ENCODE measurements at regions not wholly inside any gene's neighbourhood (a gene's known extent, or its start where the extent isn't known, plus 50 kb on each side); places are given as distances from the start of the nearest gene placed in this dataset.
"Not testable (repeated sequence)": the region's sequence is repeated elsewhere in the genome, so short reads cannot be mapped to it uniquely, and the experiment has no call there.

- Mint-ChIP-seq H3K36me3 (no peaks in the 10 kb centered on the region), H3K9me3 (peaks cover 0 to 5% (median 0%) of the 10 kb centered on the region in 9 donors), H3K4me1 (no peaks in the 10 kb centered on the region), H3K27me3 (no peaks in the 10 kb centered on the region), H3K4me3 (no peak overlapping the region), H3K27ac (no peak overlapping the region)
- POLR2A ChIA-PET: no interaction called here
- ATAC-seq: no peak
- DNase-seq: no peak
Measured at GRCh38 chr3:168678730-168679129, 583.0 kb upstream of the GOLIM4 start.

- Mint-ChIP-seq H3K9me3 (peaks cover 0 to 2% (median 0%) of the 10 kb centered on the region in 9 donors), H3K4me1 (no peaks in the 10 kb centered on the region), H3K36me3 (no peaks in the 10 kb centered on the region), H3K27ac (no peak overlapping the region), H3K4me3 (no peak overlapping the region), H3K27me3 (no peaks in the 10 kb centered on the region)
- no peak for DNase-seq
- ATAC-seq: no peak
- POLR2A ChIA-PET: no interaction called here
Measured at GRCh38 chr3:168671091-168671490, 575.4 kb upstream of the GOLIM4 start.

GRCh38 chr3:168660879-168661657, 565.3 kb upstream of the GOLIM4 start:
- H3K36me3 Mint-ChIP-seq, H3K4me1 Mint-ChIP-seq, DNase-seq, H3K4me3 Mint-ChIP-seq, ATAC-seq, H3K27ac Mint-ChIP-seq, H3K27me3 Mint-ChIP-seq, H3K9me3 Mint-ChIP-seq, POLR2A ChIA-PET: not testable (repeated sequence)

- no peak overlapping the region for H3K27ac Mint-ChIP-seq
- H3K4me1 Mint-ChIP-seq: no peaks in the 10 kb centered on the region
- H3K27me3 Mint-ChIP-seq: no peaks in the 10 kb centered on the region
- DNase-seq (no peak), ATAC-seq (no peak)
- peaks cover 0 to 6% (median 0%) of the 10 kb centered on the region in 9 donors for H3K9me3 Mint-ChIP-seq
- H3K4me3 Mint-ChIP-seq: no peak overlapping the region
- H3K36me3 Mint-ChIP-seq: no peaks in the 10 kb centered on the region
- POLR2A ChIA-PET: no interaction called here
Measured at GRCh38 chr3:168659015-168659414, 563.3 kb upstream of the GOLIM4 start.

GRCh38 chr3:168655611-168656010, 559.9 kb upstream of the GOLIM4 start:
- Mint-ChIP-seq H3K27ac (no peak overlapping the region), H3K27me3 (no peaks in the 10 kb centered on the region), H3K9me3 (peaks cover 0 to 6% (median 0%) of the 10 kb centered on the region in 9 donors), H3K36me3 (no peaks in the 10 kb centered on the region), H3K4me1 (no peaks in the 10 kb centered on the region), H3K4me3 (no peak overlapping the region)
- POLR2A ChIA-PET: no interaction called here
- no peak for DNase-seq
- no peak for ATAC-seq

GRCh38 chr3:168654700-168655099, 559.0 kb upstream of the GOLIM4 start:
- Mint-ChIP-seq H3K27me3 (no peaks in the 10 kb centered on the region), H3K4me1 (no peaks in the 10 kb centered on the region), H3K4me3 (no peak overlapping the region), H3K27ac (no peak overlapping the region), H3K36me3 (no peaks in the 10 kb centered on the region), H3K9me3 (peaks cover 0 to 6% (median 0%) of the 10 kb centered on the region in 9 donors)
- POLR2A ChIA-PET: no interaction called here
- DNase-seq (no peak), ATAC-seq (no peak)

- POLR2A ChIA-PET: no interaction called here
- DNase-seq (no peak), ATAC-seq (no peak)
- peaks cover 0 to 5% (median 0%) of the 10 kb centered on the region in 9 donors for H3K9me3 Mint-ChIP-seq
- no peaks in the 10 kb centered on the region for H3K4me1 Mint-ChIP-seq
- H3K27me3 Mint-ChIP-seq: no peaks in the 10 kb centered on the region
- no peak overlapping the region for H3K27ac Mint-ChIP-seq
- H3K36me3 Mint-ChIP-seq: no peaks in the 10 kb centered on the region
- H3K4me3 Mint-ChIP-seq: no peak overlapping the region
Measured at GRCh38 chr3:168653255-168653654, 557.5 kb upstream of the GOLIM4 start.

GRCh38 chr3:168648321-168648720, 552.6 kb upstream of the GOLIM4 start:
- Mint-ChIP-seq H3K27me3 (no peaks in the 10 kb centered on the region), H3K36me3 (no peaks in the 10 kb centered on the region), H3K9me3 (peaks cover 0 to 8% (median 0%) of the 10 kb centered on the region in 9 donors), H3K4me3 (no peak overlapping the region), H3K27ac (no peak overlapping the region), H3K4me1 (no peaks in the 10 kb centered on the region)
- DNase-seq (no peak), ATAC-seq (no peak)
- POLR2A ChIA-PET: no interaction called here

- Mint-ChIP-seq H3K36me3 (no peaks in the 10 kb centered on the region), H3K4me1 (no peaks in the 10 kb centered on the region), H3K9me3 (peaks cover 0 to 8% (median 0%) of the 10 kb centered on the region in 9 donors), H3K27me3 (no peaks in the 10 kb centered on the region), H3K4me3 (no peak overlapping the region), H3K27ac (no peak overlapping the region)
- ATAC-seq (no peak), DNase-seq (no peak)
- POLR2A ChIA-PET: no interaction called here
Measured at GRCh38 chr3:168647582-168647981, 551.9 kb upstream of the GOLIM4 start.

- peaks cover 0 to 8% (median 0%) of the 10 kb centered on the region in 9 donors for H3K9me3 Mint-ChIP-seq
- DNase-seq (no peak), ATAC-seq (no peak)
- no peak overlapping the region for H3K27ac Mint-ChIP-seq
- no peaks in the 10 kb centered on the region for H3K4me1 Mint-ChIP-seq
- H3K36me3 Mint-ChIP-seq: no peaks in the 10 kb centered on the region
- H3K4me3 Mint-ChIP-seq: no peak overlapping the region
- no peaks in the 10 kb centered on the region for H3K27me3 Mint-ChIP-seq
- POLR2A ChIA-PET: no interaction called here
Measured at GRCh38 chr3:168645180-168645579, 549.5 kb upstream of the GOLIM4 start.

- Mint-ChIP-seq H3K4me3 (no peak overlapping the region), H3K36me3 (no peaks in the 10 kb centered on the region), H3K27me3 (peaks cover 0 to 2% (median 0%) of the 10 kb centered on the region in 5 donors), H3K4me1 (no peaks in the 10 kb centered on the region), H3K27ac (no peak overlapping the region), H3K9me3 (peaks cover 0 to 3% (median 0%) of the 10 kb centered on the region in 9 donors)
- POLR2A ChIA-PET: no interaction called here
- ATAC-seq (no peak), DNase-seq (no peak)
Measured at GRCh38 chr3:168628549-168628948, 532.8 kb upstream of the GOLIM4 start.

- peaks cover 0 to 2% (median 0%) of the 10 kb centered on the region in 9 donors for H3K9me3 Mint-ChIP-seq
- DNase-seq (no peak), ATAC-seq (no peak)
- POLR2A ChIA-PET: no interaction called here
- H3K27me3 Mint-ChIP-seq: peaks cover 0 to 2% (median 0%) of the 10 kb centered on the region in 5 donors
- no peak overlapping the region for H3K27ac Mint-ChIP-seq
- H3K36me3 Mint-ChIP-seq: no peaks in the 10 kb centered on the region
- H3K4me1 Mint-ChIP-seq: no peaks in the 10 kb centered on the region
- H3K4me3 Mint-ChIP-seq: no peak overlapping the region
Measured at GRCh38 chr3:168625477-168625876, 529.8 kb upstream of the GOLIM4 start.

GRCh38 chr3:168624892-168625448, 529.2 kb upstream of the GOLIM4 start:
- no peaks in the 10 kb centered on the region for H3K4me1 Mint-ChIP-seq
- peaks cover 0 to 2% (median 0%) of the 10 kb centered on the region in 5 donors for H3K27me3 Mint-ChIP-seq
- H3K27ac Mint-ChIP-seq: no peak overlapping the region
- DNase-seq: no peak
- no peak for ATAC-seq
- no peaks in the 10 kb centered on the region for H3K36me3 Mint-ChIP-seq
- H3K4me3 Mint-ChIP-seq: no peak overlapping the region
- POLR2A ChIA-PET: no interaction called here
- H3K9me3 Mint-ChIP-seq: peaks cover 0 to 2% (median 0%) of the 10 kb centered on the region in 9 donors

- ATAC-seq: no peak
- Mint-ChIP-seq H3K27ac (no peak overlapping the region), H3K36me3 (no peaks in the 10 kb centered on the region), H3K9me3 (peaks cover 0 to 2% (median 0%) of the 10 kb centered on the region in 9 donors), H3K27me3 (peaks cover 0 to 2% (median 0%) of the 10 kb centered on the region in 5 donors), H3K4me3 (no peak overlapping the region), H3K4me1 (no peaks in the 10 kb centered on the region)
- POLR2A ChIA-PET: no interaction called here
- no peak for DNase-seq
Measured at GRCh38 chr3:168624195-168624594, 528.5 kb upstream of the GOLIM4 start.
